SK-N-MC (cell line): ENCODE measurements at regions not wholly inside any gene's neighbourhood (a gene's known extent, or its start where the extent isn't known, plus 50 kb on each side); places are given as distances from the start of the nearest gene placed in this dataset.

ENCODE experiments used
- EZH2 ChIP-seq: fragments of 200-600 bp; sonication (generic); IDR thresholded peaks from one replicate; pipeline ENCODE4 v1.6.1; 2017; ENCODE audit warnings: antibody characterized with exemption
- POLR2AphosphoS5 ChIP-seq: IDR thresholded peaks from 2 replicates; pipeline ENCODE4 v1.6.1; 2012; ENCODE audit warnings: mild to moderate bottlenecking, low read depth, low read length, borderline replicate concordance

- no peak for TF ChIP-seq POLR2AphosphoS5
- no peak for TF ChIP-seq EZH2
Measured at GRCh38 chr18:68447286-68447685, 267.6 kb downstream of the TMX3 start.
